Esophagus muscularis mucosa (tissue), 3 donors: ENCODE measurements at regions not wholly inside any gene's neighbourhood (a gene's known extent, or its start where the extent isn't known, plus 50 kb on each side); places are given as distances from the start of the nearest gene placed in this dataset.

Source experiments
- POLR2A ChIP-seq: fragments of 450-650 bp; IDR thresholded peaks from one replicate; pipeline ENCODE4 v1.6.1; 2017; ENCODE audit warnings: antibody characterized with exemption, moderate library complexity, mild to moderate bottlenecking, low read depth
- POLR2AphosphoS5 ChIP-seq, 2 donors: sonication (generic); formaldehyde crosslinking; IDR thresholded peaks; one replicate each; pipeline ENCODE4 v1.6.1; 2017; ENCODE audit warnings: antibody characterized with exemption in 2 of 2
- TF ChIP-seq, protein P1 (sequence below), 3 experiments: fragments of 200-600 bp in 2 of 3; fragments of 450-650 bp in 1 of 3; sonication (generic) in 2 of 3; IDR thresholded peaks; one replicate each; pipeline ENCODE4 v1.5.1; 2017 to 2019; ENCODE audit warnings: antibody characterized with exemption in 3 of 3, mild to moderate bottlenecking in 2 of 3, moderate library complexity in 1 of 3

DNA sequence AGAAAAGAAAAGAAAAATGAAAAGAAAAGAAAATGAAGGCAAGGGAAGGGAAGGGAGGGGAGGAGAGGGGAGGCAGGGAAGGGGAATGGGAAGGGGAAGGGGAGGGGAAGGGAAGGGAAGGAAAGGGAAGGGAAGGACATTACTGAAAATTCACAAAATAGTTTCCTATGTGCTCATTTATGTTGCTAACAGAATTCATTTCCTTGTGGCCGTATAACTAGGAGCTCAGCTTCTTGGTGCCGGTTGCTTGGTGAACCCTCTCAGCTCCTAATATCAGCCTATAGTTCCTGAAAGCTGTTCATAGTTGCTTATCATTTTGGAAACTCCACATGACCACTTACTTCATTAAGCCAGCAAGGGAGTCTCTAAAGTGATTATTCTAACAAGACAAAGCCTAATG lies 379.8 kb upstream of the TMEFF2 start:
- TF ChIP-seq, protein P1, sequence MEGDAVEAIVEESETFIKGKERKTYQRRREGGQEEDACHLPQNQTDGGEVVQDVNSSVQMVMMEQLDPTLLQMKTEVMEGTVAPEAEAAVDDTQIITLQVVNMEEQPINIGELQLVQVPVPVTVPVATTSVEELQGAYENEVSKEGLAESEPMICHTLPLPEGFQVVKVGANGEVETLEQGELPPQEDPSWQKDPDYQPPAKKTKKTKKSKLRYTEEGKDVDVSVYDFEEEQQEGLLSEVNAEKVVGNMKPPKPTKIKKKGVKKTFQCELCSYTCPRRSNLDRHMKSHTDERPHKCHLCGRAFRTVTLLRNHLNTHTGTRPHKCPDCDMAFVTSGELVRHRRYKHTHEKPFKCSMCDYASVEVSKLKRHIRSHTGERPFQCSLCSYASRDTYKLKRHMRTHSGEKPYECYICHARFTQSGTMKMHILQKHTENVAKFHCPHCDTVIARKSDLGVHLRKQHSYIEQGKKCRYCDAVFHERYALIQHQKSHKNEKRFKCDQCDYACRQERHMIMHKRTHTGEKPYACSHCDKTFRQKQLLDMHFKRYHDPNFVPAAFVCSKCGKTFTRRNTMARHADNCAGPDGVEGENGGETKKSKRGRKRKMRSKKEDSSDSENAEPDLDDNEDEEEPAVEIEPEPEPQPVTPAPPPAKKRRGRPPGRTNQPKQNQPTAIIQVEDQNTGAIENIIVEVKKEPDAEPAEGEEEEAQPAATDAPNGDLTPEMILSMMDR (IDR thresholded peaks at IDR 0.05) = no peak
- TF ChIP-seq POLR2AphosphoS5 (IDR thresholded peaks at IDR 0.05) (no peak), POLR2A (no peak)
